SKM-1 (cell line): ENCODE measurements at regions not wholly inside any gene's neighbourhood (a gene's known extent, or its start where the extent isn't known, plus 50 kb on each side); places are given as distances from the start of the nearest gene placed in this dataset.

ENCODE experiments used
- DNase-seq: peaks from one replicate; lab custom pipeline; 2025; ENCODE audit not compliant: unreplicated experiment; lab: John Stamatoyannopoulos, UW

DNA sequence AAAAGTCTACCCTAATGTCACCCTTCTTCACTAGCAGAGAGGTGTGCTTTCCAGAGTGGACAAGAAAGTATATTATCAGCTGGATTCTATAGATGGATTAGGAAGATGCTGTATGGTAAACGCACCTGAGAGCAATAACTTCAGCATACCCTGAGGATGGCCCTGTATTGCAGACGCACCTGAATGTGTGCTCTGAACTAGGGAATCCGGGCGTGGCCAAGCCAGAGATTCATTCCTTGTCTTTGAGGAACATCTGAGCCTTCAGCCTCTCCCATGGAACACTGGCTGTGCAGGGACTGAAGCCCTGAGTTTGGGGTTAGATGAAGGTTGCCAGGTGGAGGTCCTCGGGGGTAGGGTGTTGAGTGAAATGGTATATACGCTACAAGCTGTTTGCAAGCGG is 66.2 kb upstream of the NFE2L3 start:
- no peak for DNase-seq

DNA sequence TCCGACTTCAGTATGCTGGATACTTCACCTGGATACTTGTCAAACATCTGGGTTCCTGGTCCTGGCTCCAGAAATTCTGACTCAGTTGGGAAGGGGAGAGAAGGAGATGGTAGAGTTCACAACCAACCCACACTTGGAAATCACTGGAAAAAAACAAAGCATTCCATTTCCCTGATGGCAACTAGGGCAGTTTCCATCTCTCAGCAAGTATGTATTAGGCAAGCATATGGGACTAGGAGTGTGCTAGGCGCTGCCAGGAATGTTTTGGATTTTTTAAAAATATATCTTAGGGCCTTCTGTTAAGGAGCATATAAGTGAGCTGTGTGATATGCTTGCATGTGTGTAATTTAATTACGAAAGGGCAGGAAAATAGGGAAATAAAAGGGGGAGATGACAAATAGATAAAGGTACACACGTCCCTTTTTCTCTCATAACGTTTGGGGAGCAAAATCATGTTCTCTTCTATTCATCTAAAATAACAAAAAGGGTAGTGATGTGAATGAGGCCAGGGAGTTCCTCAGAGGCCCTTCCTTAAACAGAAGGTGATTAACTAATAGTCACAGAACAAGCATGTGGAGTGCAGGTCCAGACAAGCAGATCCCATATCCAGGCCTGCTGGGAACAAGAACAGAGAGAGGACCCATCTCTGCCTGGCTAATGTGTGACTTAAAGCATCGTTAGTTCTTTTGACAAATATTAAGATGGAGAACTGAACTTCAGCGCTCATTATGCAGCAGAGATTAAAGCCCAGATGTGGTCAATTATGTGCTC is 64.5 kb upstream of the NFE2L3 start:
- DNase-seq: no peak

DNA sequence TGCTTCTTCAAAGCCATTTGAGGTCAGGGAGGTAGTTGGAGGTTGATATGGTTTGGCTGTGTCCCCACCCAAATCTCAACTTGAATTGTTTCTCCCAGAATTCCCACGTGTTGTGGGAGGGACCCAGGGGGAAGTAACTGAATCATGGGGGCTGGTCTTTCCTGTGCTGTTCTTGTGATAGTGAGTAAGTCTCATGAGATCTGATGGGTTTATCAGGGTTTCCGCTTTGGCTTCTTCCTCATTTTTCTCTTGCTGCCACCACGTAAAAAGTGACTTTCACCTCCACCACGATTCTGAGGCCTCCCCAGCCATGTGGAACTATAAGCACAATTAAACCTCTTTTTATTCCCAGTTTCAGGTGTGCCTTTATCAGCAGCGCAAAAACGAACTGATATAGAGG is 62.5 kb upstream of the NFE2L3 start:
- DNase-seq: peak; percentile 13

DNA sequence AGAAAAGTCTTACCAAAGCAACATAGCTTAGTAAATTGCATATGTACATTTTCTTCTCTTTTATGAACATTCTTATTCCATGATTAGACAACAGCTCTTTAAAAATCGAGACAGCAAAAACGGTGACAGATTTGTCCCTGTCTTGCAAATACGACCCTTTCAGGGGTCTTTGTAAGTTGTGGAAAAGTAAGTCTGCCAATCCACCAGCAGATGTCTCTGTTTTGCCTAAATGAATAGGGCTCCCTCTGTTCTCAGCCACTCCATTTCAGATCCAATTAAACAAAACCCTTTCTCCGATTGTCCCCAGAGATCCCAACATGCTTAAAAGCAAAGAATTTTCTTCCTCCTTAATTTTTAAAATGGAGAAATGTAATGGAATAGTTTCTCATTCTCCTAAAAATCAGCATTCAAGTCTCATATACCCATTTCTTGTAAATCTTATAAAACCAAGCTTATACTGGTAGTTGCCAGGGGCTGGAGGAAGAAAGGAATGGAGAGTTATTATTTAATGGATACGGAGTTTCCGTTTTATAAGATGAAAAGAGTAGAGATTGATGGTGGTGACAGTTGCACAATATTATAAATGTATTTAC is 61.0 kb upstream of the NFE2L3 start:
- no peak for DNase-seq

DNA sequence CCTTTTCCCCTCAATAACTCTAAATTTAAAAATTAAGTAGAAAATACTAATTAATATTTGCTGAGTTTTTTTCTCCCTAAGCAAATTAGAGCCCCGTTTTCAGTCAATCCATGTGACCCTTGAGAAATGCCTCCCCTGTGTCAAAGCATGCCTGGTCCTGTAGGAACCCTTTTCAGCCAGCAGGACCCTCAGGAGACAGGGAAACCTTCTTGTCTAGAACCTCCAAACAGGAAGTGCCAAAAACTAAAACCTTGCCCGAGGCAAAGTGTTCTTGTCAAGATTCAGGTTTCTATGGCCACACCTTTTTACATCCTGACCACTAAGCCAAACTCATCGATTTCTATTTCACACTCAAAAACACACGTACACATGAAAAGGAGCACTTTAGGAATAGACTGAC is 60.1 kb upstream of the NFE2L3 start:
- no peak for DNase-seq

DNA sequence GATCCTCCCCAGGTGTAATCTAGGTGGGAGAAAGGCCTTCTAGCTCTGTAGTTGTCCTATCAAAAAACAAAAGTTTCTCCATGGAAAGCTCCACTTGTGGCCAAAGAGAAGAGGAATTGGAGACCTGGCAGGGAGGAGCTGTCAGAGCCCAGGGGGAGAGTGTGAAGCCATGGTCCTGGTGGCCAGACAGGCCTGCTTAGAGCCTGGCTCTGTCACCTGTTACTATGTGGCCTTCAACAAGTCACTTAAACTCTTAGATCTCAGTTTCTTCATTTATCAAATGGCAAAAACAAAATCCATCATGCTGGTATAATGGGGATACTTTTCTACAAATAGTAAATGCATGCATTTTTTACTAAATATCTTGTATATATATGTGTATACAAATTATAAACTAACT is 59.0 kb upstream of the NFE2L3 start:
- DNase-seq: no peak

DNA sequence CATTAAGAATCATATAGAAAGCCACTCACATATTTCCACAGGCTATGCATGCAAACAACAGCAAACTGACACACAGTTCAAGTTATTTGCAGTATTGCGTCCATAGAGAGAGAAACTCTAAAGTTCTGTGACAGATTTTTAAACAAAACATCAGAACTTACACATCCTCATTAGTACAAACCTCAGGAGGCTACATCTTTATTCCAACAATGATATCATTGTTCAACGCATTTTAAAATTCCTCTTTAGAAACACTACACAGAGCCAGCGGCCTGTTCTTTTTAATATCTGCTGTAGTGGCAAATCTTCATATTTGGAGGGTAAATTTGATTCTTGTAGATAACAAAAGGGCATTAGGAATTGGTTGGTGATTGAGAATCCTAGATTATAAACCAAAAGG is 55.9 kb upstream of the NFE2L3 start:
- DNase-seq: no peak

DNA sequence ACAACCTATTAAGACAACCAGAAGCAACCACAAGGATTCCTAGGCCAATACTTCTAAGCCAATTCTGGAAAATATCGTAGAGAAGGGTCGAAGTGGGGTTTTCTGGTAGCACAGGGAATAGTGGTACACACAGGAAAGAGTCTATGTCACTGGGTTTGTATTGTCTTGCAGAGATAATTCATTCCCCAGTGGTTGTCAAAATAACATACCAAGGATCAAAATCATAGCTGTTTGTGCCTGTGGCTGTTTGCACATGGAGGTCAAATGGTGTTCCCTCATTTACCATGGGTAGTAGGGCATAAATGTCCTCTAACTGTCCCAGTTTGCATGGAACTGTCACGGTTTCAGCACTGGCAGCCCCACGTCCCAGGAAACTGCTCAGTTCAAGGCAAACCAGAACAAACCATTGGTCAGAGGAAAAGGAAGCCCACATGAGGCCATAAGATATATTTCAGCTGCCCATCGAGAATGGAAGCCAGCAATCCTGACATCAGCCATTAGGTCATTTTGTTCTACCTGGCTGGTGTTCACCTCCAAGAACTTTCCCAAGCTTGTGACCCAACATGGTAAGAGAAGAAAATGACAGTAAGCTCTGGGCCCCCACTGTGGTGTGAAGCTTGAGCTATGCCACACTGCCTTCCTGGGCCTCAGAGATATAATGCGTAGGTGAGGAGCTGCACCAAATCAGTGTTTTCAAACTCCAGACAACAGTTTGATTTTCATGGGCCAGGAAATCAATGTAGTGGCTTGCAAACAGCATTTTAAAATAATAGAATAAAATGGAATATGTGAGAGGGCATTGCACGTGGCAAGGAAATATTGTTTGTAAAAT is 53.9 kb upstream of the NFE2L3 start:
- DNase-seq: no peak

DNA sequence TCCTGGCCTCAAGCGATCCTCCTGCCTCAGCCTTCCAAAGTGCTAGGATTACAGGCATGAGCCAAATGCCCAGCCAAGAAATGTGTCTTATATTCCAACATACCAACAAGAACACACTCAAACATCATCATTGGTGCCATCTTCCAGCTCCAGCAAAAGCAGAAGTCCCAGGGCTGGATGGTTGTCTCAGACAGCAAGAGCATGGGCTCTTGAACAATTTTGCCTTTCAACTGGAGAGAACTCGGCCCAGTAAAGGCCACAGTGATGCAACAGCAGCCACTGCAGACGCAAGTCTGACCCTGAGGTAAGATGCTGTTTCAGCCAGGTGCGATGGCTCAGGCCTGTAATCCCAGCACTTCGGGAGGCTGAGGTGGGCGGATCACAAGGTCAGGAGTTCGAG is 52.8 kb upstream of the NFE2L3 start:
- no peak for DNase-seq

DNA sequence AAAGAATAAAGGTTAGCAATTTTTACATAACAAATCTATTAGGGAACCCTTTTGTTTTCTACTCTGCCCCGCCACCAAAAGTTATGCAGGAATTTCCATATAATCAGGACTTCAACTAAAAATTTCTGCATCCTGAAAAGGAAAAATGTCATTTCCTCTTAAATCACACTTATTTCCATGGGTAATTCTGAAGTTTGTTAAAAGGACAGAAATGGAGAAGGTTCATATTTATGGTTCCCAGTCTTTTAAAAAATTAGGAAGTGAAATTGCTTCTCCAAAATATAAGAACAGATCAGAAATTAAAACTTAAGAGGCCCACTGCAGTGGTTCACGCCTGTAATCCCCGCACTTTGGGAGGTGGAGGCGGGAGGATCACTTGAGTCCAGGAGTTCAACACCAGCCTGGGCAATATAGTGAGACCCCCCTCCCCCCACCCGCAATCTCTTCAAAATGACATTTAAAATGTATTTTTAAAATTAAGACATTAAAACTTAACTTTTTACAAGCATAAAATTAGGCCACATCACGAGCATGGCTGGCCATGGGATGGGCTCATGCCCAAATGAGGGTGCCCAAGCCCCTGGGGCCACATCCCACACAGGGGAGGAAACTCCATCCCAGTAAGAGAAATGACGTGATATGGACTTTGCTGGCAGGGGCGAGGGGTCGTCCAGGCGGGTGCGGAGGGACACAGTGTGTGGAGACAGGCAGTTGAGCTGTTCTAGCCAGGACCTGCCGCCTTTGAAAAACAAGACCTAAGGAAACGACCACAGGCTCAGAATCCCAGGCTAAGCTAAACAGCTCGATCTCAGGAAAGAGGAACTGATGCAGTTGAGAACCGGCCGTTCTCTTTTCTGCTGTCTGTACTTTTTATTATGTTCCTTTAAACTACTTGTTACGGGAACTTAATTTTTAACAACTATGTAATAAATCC is 51.3 kb upstream of the NFE2L3 start:
- peak; percentile 31 for DNase-seq

DNA sequence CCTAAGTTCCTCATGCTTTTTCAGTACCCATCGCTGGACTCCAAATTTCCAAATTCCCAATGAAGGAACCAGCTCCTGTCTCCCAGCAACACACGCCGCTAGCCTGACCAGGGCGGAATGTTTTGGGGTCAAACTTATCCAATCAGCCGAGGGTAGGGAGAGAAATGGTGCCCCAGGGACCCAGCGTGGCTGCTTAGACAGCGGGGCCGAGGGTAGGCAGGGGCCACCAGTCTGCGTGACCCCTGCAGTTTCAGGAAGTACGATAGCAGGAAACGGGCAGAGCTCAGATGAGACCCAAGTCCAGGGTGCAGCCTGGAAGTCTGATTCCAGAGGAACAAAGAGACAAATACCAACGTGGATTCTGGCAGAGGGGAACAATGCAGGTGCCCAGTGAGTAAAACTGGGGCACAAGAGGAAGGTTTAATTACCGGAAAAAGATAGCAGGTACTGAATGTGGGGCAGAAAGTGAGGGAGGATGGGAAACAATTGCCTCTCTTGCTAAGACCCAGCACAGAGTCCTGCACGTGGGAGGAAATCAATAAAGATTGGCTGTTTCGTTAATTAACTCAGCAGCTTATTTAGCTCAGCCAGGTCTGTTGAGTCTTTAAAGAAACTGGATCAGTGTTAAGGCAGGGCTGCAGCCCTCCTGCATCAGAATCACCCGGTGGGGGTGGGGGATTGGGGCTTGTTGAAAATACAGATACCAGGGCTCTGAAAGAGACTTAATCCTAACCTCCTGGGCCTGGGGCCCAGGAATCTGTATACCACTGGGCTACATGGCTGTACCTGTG is 50.4 kb upstream of the NFE2L3 start:
- no peak for DNase-seq

DNA sequence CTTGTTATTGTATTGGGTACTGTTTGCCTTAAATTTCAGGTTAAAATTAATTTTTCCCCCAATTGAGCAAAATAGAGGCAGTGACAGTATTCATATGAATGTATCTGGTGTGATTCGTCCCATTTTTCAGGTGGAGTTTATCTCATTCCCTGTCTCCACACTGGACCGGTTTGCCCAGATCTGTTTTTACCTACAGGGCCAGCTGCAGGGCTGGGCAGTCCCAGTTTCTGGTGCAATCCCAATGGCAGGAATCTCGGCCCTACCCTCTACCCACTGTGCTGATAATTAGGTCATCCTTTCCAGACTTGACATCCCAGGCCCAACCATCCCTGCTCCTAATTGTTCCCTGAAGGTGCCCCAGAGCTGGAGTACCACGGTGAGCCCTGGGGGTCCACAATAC is 49.8 kb upstream of the NFE2L3 start:
- no peak for DNase-seq
